ENCODE measurements at regions not wholly inside any gene's neighbourhood (a gene's known extent, or its start where the extent isn't known, plus 50 kb on each side); places are given as distances from the start of the nearest gene placed in this dataset.

GRCh38 chr12:77232045-77232444, 166.7 kb upstream of the E2F7 start:
- no peaks in the 10 kb centered on the region for H3K4me1 ChIP-seq
- TF ChIP-seq EZH2 (IDR thresholded peaks at IDR 0.05) (no peak), CTCF (IDR thresholded peaks at IDR 0.05) (no peak)
- no peak overlapping the region for H3K9ac ChIP-seq
- H3K4me3 ChIP-seq, result no peak overlapping the region
- no peak overlapping the region for H3K27ac ChIP-seq
- H3F3A ChIP-seq (ENCODE audit: low read depth), result no peaks in the 10 kb centered on the region
- no peaks in the 10 kb centered on the region for H3K9me3 ChIP-seq (ENCODE audit: low read depth)
- H2AFZ ChIP-seq (replicated peaks), result no peak overlapping the region
- no peaks in the 10 kb centered on the region for H4K20me1 ChIP-seq (ENCODE audit: low read depth)
- Mint-ChIP-seq H3K27ac (no peak overlapping the region), H3K27me3 (ENCODE audit: insufficient read depth, low read depth) (no peaks in the 10 kb centered on the region), H3K9me3 (no peaks in the 10 kb centered on the region), H3K4me3 (no peak overlapping the region), H3K36me3 (no peaks in the 10 kb centered on the region), H3K4me1 (no peaks in the 10 kb centered on the region)
- DNase-seq (ENCODE audit: low spot score), result no peak
- no peaks in the 10 kb centered on the region for H3K79me2 ChIP-seq (ENCODE audit: low read depth)
- no peaks in the 10 kb centered on the region for H3K36me3 ChIP-seq
- H3K27me3 ChIP-seq, result no peaks in the 10 kb centered on the region
- H3K4me2 ChIP-seq, result no peak overlapping the region

DNA sequence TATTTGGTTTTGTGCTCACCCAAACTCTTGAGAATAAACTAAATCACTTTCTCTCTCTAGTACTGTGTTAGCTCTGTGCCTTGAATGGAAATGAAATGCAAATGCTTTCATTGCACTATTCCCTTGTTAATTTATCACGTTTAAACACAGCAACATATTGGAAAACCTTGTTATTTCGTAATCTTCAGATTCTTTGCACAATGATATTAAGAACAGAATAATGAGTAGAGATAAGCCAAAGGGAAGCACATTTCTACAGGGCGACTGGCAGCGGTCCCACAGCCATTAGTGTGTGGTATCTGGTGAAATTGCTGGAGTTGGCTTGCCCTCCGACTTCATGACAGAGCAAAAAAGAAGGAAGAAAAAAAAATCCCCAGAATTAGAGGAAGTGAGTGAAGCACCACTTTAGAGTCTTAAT, 166.1 kb upstream of the E2F7 start:
- no peaks in the 10 kb centered on the region for H3K36me3 Mint-ChIP-seq
- H3K27ac ChIP-seq, result no peak overlapping the region
- H3K4me1 Mint-ChIP-seq, result no peaks in the 10 kb centered on the region
- no peaks in the 10 kb centered on the region for H3K27me3 ChIP-seq
- H4K20me1 ChIP-seq (ENCODE audit: low read depth), result no peaks in the 10 kb centered on the region
- DNase-seq (ENCODE audit: low spot score), result no peak
- H3K9me3 Mint-ChIP-seq, result no peaks in the 10 kb centered on the region
- no peaks in the 10 kb centered on the region for H3F3A ChIP-seq (ENCODE audit: low read depth)
- TF ChIP-seq EZH2 (IDR thresholded peaks at IDR 0.05), result no peak
- no peak for TF ChIP-seq EZH2phosphoT487 (IDR thresholded peaks at IDR 0.05)
- no peak for TF ChIP-seq CTCF (IDR thresholded peaks at IDR 0.05)
- H3K79me2 ChIP-seq (ENCODE audit: low read depth), result no peaks in the 10 kb centered on the region
- H3K4me1 ChIP-seq, result no peaks in the 10 kb centered on the region
- H3K4me2 ChIP-seq, result no peak overlapping the region
- no peak overlapping the region for H2AFZ ChIP-seq (replicated peaks)
- H3K27me3 Mint-ChIP-seq (ENCODE audit: insufficient read depth, low read depth), result peaks cover 2% of the 10 kb centered on the region
- H3K36me3 ChIP-seq, result no peaks in the 10 kb centered on the region
- H3K9ac ChIP-seq, result no peak overlapping the region
- H3K4me3 Mint-ChIP-seq, result no peak overlapping the region
- no peak overlapping the region for H3K27ac Mint-ChIP-seq
- no peaks in the 10 kb centered on the region for H3K9me3 ChIP-seq (ENCODE audit: low read depth)
- H3K4me3 ChIP-seq, result no peak overlapping the region

GRCh38 chr12:77229640-77230442, 164.5 kb upstream of the E2F7 start:
- H3K9me3 ChIP-seq (ENCODE audit: low read depth), result no peaks in the 10 kb centered on the region
- Mint-ChIP-seq H3K36me3 (no peaks in the 10 kb centered on the region), H3K4me1 (no peaks in the 10 kb centered on the region), H3K27me3 (ENCODE audit: insufficient read depth, low read depth) (peaks cover 2% of the 10 kb centered on the region), H3K27ac (no peak overlapping the region), H3K4me3 (no peak overlapping the region), H3K9me3 (no peaks in the 10 kb centered on the region)
- no peak overlapping the region for H3K27ac ChIP-seq
- TF ChIP-seq EZH2 (IDR thresholded peaks at IDR 0.05) (no peak), EZH2phosphoT487 (IDR thresholded peaks at IDR 0.05) (no peak), CTCF (IDR thresholded peaks at IDR 0.05) (no peak)
- H3K9ac ChIP-seq, result no peak overlapping the region
- no peaks in the 10 kb centered on the region for H3K36me3 ChIP-seq
- H2AFZ ChIP-seq (replicated peaks), result peak overlapping the region; percentile 44
- no peak overlapping the region for H3K4me2 ChIP-seq
- no peaks in the 10 kb centered on the region for H3F3A ChIP-seq (ENCODE audit: low read depth)
- H4K20me1 ChIP-seq (ENCODE audit: low read depth), result no peaks in the 10 kb centered on the region
- no peaks in the 10 kb centered on the region for H3K79me2 ChIP-seq (ENCODE audit: low read depth)
- H3K27me3 ChIP-seq, result no peaks in the 10 kb centered on the region
- H3K4me3 ChIP-seq, result no peak overlapping the region
- no peaks in the 10 kb centered on the region for H3K4me1 ChIP-seq
- DNase-seq (ENCODE audit: low spot score), result no peak

All from neural progenitor cell (in vitro differentiated cells).